Nephron progenitor cell (in vitro differentiated cells): ENCODE measurements at regions not wholly inside any gene's neighbourhood (a gene's known extent, or its start where the extent isn't known, plus 50 kb on each side); places are given as distances from the start of the nearest gene placed in this dataset.
"Not testable (repeated sequence)": the region's sequence is repeated elsewhere in the genome, so short reads cannot be mapped to it uniquely, and the experiment has no call there.

Experiments
- DNase-seq: peaks from one replicate; pipeline ENCODE4 v3.0.0; 2021
- H3K27ac Mint-ChIP-seq: 2 replicates; pipeline ENCODE4 v1.8.0; 2021; ENCODE audit warnings: mild to moderate bottlenecking, moderate library complexity, mixed read lengths
- H3K27me3 Mint-ChIP-seq: 2 replicates; pipeline ENCODE4 v1.8.0; 2021; ENCODE audit warnings: mild to moderate bottlenecking, low read depth, mixed read lengths; ENCODE audit not compliant: poor library complexity
- H3K36me3 Mint-ChIP-seq: 2 replicates; pipeline ENCODE4 v1.8.0; 2021; ENCODE audit warnings: low read depth, mixed read lengths
- H3K4me1 Mint-ChIP-seq: 2 replicates; pipeline ENCODE4 v1.8.0; 2021; ENCODE audit warnings: mixed read lengths
- H3K4me3 Mint-ChIP-seq: 2 replicates; pipeline ENCODE4 v1.8.0; 2021; ENCODE audit warnings: mild to moderate bottlenecking, moderate library complexity, mixed read lengths
- H3K9me3 Mint-ChIP-seq: 2 replicates; pipeline ENCODE4 v1.8.0; 2021; ENCODE audit warnings: mild to moderate bottlenecking, moderate library complexity, mixed read lengths
- TF ChIP-seq, protein P1 (sequence below): fragments of 200-600 bp; sonication (generic); IDR thresholded peaks from 2 replicates; pipeline ENCODE4 v1.5.0; 2021; ENCODE audit warnings: antibody characterized with exemption

DNA sequence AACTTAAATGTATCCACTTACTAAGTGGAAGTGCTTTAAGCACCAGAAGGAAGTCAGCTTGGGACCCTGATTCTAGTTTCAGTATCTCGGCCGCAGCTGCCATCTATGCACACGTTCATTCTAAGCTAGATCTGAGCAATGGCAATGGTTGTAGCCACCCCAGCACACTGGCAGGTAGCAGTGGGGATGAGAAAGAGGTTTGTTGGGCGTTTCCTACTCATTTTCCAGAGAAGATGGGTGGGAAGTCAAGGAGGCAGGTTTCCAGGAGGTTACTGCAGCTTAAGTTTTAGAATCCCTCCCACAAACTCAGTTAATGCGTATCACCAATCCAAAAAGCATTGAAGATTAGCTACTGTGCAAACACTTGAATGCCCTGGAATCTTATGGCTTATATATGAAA lies 114.2 kb upstream of the TSC22D1 start:
- no peak overlapping the region for H3K27ac Mint-ChIP-seq
- H3K9me3 Mint-ChIP-seq, result peaks cover 11% of the 10 kb centered on the region
- no peak for DNase-seq
- TF ChIP-seq, protein P1, sequence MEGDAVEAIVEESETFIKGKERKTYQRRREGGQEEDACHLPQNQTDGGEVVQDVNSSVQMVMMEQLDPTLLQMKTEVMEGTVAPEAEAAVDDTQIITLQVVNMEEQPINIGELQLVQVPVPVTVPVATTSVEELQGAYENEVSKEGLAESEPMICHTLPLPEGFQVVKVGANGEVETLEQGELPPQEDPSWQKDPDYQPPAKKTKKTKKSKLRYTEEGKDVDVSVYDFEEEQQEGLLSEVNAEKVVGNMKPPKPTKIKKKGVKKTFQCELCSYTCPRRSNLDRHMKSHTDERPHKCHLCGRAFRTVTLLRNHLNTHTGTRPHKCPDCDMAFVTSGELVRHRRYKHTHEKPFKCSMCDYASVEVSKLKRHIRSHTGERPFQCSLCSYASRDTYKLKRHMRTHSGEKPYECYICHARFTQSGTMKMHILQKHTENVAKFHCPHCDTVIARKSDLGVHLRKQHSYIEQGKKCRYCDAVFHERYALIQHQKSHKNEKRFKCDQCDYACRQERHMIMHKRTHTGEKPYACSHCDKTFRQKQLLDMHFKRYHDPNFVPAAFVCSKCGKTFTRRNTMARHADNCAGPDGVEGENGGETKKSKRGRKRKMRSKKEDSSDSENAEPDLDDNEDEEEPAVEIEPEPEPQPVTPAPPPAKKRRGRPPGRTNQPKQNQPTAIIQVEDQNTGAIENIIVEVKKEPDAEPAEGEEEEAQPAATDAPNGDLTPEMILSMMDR, result no peak
- no peaks in the 10 kb centered on the region for H3K36me3 Mint-ChIP-seq
- H3K4me1 Mint-ChIP-seq, result peaks cover 11% of the 10 kb centered on the region
- H3K4me3 Mint-ChIP-seq, result no peak overlapping the region
- H3K27me3 Mint-ChIP-seq, result peaks cover 25% of the 10 kb centered on the region

DNA sequence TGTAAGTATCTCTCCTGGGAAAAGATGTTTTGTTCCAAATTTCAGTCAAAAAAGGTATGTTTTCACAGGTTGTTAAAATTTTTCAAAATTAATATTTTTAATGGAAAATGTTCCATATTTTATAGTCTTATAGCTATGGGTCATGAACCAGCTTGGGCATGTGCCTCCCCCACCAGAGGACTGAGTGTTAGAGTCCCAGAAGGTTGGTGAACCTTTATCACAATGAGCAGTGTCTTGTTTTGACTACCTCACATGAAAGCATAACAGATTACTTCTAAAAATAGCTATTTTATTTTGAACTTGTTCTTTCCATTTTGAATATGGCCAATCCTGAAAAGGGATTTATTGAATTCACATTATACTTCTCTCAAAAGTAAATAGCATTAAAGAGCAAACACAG lies 112.5 kb upstream of the TSC22D1 start:
- Mint-ChIP-seq H3K27me3 (peaks cover 14% of the 10 kb centered on the region), H3K4me3 (no peak overlapping the region), H3K4me1 (peaks cover 11% of the 10 kb centered on the region), H3K27ac (no peak overlapping the region), H3K9me3 (peaks cover 27% of the 10 kb centered on the region), H3K36me3 (no peaks in the 10 kb centered on the region)
- TF ChIP-seq, protein P1, result no peak
- no peak for DNase-seq

DNA sequence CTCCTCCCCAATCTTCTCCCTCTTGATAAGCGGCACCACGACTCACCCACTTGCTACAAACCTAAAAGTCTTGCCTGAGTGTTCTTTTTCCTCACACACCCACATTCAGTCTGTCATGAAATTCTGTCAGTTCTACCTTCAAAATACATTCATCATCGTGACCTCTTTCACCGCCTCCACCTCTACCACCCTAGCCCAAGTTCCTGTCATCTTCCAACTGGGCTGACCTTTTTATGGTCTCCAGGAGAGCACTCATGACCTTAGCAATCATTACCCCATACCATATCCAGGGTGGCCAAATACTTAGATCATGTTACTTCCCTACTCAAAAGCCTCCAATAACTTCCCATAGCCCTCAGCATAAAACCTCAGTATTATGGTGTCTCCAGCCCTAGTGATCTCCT lies 110.4 kb upstream of the TSC22D1 start:
- DNase-seq, result no peak
- Mint-ChIP-seq H3K4me3 (no peak overlapping the region), H3K27ac (no peak overlapping the region), H3K27me3 (peaks cover 8% of the 10 kb centered on the region), H3K4me1 (peaks cover 11% of the 10 kb centered on the region), H3K36me3 (no peaks in the 10 kb centered on the region), H3K9me3 (peaks cover 30% of the 10 kb centered on the region)
- TF ChIP-seq, protein P1, result no peak

GRCh38 chr13:44685641-44686040 lies 109.5 kb upstream of the TSC22D1 start:
- TF ChIP-seq, protein P1, result no peak
- Mint-ChIP-seq H3K27ac (no peak overlapping the region), H3K27me3 (peaks cover 8% of the 10 kb centered on the region), H3K4me3 (no peak overlapping the region), H3K36me3 (peaks cover 7% of the 10 kb centered on the region), H3K4me1 (peaks cover 11% of the 10 kb centered on the region), H3K9me3 (peaks cover 39% of the 10 kb centered on the region)
- DNase-seq, result no peak

DNA sequence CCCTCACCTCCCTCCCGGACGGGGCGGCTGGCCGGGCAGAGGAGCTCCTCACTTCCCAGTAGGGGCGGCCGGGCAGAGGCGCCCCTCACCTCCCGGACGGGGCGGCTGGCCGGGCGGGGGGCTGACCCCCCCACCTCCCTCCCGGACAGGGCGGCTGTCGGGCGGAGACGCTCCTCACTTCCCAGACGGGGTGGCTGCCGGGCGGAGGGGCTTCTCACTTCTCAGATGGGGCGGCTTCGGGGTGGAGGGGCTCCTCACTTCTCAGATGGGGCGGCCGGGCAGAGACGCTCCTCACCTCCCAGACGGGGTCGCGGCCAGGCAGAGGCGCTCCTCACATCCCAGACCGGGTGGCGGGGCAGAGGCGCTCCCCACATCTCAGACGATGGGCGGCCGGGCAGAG lies 106.3 kb upstream of the TSC22D1 start:
- not testable (repeated sequence) for H3K27ac Mint-ChIP-seq, H3K4me1 Mint-ChIP-seq, DNase-seq, H3K27me3 Mint-ChIP-seq, H3K4me3 Mint-ChIP-seq
- Mint-ChIP-seq H3K36me3 (peaks cover 12% of the 10 kb centered on the region), H3K9me3 (peaks cover 50% of the 10 kb centered on the region)

GRCh38 chr13:44680746-44681355 lies 104.7 kb upstream of the TSC22D1 start:
- no peak for DNase-seq
- no peak overlapping the region for H3K4me3 Mint-ChIP-seq
- H3K27me3 Mint-ChIP-seq, result peaks cover 11% of the 10 kb centered on the region
- H3K27ac Mint-ChIP-seq, result no peak overlapping the region
- H3K9me3 Mint-ChIP-seq, result peaks cover 42% of the 10 kb centered on the region
- peaks cover 12% of the 10 kb centered on the region for H3K36me3 Mint-ChIP-seq
- TF ChIP-seq, protein P1, result no peak
- H3K4me1 Mint-ChIP-seq, result no peaks in the 10 kb centered on the region
